KG1 (cell line): ENCODE measurements at regions not wholly inside any gene's neighbourhood (a gene's known extent, or its start where the extent isn't known, plus 50 kb on each side); places are given as distances from the start of the nearest gene placed in this dataset.

Experiments
- DNase-seq: peaks from one replicate; lab custom pipeline; 2025; lab: John Stamatoyannopoulos, UW

DNA sequence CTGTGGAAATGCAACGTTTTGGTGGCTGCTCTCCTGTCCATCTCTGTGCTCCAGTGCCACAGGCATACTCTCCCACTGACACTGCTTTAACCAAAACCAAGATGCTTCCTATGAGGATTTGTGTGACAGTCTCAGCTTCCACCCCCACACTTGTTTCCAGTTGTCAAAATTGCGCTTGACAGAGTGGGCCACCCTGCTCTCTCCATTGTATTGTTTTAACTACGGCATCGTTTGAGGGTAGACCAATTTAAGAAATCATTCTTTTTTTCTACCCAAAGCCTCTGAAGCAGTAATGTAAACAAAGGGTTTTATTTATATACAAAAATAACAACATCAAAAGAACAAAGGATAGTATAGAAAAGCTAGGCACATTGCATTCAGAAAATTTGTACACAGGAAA lies 178.0 kb downstream of the INHBA start:
- DNase-seq, result no peak

DNA sequence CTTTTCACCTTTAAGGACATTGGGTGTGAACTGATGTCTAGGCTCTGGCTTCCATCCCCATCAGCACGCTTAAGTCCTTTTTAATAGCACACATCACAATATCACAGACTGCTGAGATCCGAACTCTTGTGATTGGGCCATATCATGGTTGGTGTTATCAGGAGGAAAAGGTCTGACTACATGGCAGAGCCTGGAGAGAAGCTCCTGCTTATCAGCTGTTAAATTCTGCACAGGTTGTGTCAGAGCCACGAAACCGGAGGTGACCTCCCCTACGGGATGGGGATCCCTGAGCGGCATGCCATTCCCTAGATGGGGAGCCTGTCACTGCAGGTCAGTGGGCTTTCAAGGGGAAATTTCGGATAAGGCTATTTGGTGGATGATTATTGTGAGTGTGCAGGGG lies 182.4 kb downstream of the INHBA start:
- DNase-seq, result no peak

DNA sequence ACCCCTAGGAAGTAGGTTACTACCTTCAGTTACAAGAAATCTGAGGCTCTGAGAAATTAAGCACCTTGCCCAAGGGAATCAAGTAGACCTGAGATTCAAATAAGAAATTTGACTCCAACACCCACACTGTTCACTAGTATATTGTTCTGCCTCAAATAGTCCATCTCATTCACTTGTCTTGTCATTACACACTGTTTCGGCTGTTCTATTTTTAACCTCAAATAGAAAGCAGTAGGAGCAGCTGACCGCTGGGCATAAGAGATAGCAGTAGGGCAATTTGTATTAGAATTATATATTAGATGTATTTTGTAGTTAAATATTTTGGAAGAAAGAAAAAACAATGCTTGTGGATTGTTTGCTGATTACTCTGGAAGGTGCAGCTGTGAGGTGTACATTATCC lies 185.1 kb downstream of the INHBA start:
- no peak for DNase-seq

DNA sequence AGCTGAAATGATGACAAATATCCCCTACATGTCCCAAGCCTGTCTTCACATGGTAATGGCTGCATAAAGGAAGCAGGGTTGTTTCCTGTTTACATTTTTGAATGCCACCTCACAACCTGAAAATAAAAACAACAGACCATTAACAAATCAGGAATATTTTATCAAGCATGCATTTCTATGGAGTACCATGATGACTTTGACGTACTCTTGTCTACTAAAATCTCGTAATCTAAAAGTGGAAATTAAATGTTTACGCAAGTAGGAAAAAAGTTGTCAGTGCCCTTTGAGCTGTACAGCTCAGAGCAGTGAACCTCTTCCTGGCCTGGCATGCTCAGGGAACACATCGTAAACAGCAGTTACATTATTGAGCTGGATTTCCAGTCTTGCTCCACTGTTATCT lies 194.1 kb downstream of the INHBA start:
- DNase-seq, result no peak

DNA sequence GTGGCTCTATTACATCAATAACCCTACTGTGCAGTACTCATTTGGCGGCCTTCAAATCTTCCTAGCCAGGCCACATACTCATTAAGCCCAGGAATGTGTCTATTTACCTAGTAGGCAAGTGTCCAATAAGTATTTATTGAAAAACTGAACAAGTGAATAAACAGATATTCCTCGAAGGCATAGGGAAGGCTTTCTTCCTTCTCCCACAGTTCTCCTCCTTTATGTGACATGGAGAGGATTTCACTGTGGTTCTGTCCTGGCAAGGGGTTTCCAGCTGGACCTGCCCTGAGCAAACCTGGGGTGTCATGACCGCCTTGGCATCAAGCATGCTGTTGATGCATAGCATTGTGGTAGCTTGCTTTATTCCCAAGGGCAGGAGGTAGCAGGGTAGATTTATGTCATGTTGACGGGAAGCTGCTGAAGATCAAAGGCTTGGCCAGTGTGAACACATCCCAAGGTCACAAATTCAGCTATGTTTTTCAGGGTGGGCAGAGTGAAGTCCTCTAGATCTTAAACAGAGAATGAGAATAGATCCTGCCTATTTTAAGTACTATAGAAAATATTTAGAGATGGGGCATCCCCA lies 195.1 kb downstream of the INHBA start:
- DNase-seq, result no peak

DNA sequence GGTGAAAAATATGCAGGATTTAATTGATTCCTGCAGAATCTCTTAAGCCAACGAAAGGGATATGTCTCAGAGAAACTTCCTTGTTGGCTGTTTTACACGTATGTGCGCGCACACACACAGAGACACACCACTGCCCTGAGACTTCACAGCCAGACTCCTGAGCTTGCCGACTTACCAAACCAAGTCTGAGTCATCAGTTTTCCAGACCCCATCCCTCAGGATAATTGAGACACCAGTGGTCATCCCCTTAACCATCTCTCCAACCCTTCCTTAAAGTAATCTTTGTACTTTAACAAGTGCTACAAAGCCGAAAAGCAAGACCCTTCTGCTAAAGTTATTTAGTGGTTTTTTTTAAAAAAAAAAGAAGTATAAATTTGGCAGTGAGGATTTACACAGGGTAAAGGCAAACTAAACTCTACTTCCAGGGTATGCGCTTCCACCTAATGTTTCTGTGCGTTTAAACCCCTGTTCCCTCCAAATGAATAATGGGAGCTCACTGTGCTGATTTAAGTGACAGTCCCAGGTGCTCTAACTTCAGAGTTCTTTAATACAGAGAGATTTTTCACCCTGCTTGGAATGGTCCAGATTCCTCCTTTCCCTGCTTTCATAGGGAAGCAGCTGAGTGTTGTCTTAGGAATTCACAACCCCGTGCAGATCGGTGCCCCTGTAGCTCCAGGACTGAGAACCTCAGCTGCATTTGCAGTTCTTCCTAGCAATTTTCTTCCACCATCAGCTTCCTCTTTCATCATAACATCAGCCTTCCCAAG lies 198.5 kb downstream of the INHBA start:
- DNase-seq, result no peak

DNA sequence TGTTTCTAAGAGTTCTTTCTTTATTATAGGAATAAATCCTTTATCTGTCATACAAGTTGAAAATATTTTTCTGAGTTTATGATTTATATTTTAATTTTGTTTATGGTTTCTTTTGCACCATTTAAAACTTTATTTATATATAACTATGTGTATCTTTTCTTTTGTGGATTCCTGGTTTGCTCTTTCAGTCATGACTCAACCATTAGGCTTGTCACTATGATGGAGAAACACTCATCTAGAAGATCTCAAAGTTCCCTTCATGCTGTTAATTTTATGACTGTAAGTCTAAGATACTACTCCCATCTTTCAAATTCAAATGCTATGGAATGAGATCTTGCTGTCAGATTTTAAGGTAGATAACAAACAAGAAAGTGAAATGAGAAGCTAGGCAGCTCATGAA lies 199.5 kb downstream of the INHBA start:
- no peak for DNase-seq

DNA sequence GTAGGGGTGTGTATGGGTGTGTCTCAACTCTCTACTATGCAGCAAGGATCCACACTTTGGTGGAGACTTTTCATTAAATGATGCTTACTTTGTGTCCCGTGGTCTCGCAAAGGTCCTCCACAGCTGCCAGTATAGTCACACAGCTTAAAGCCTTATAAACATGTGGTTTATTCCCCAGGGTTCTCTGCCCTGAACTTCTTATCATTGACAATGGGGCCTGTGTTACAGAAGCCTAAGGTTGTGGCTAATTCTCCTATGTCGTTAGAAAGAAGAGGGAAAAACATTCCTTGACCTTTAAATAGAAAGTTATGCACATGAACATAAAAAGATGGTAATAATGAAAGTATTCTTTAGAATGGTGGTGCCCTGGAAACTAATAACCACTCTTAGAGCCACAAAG lies 201.4 kb downstream of the INHBA start:
- no peak for DNase-seq

DNA sequence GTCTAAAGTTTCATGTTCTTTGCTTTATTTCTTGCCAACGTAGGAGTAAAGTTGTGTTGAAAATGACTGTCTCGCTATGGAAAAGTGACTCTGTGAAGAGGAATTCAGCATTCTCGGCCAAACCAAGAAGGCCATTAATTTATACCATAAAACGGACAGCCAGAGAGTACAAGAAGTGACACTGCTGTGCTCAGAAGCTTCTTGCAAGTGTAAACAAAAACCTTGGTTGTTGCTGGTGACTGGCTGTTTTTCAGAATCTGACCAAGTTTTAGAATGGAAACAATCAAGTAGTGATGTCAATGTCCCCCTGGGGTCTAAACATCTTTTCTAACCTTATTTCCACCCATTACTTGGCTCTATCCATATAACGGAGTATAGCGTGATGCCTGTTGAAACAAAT lies 201.9 kb downstream of the INHBA start:
- DNase-seq, result no peak

DNA sequence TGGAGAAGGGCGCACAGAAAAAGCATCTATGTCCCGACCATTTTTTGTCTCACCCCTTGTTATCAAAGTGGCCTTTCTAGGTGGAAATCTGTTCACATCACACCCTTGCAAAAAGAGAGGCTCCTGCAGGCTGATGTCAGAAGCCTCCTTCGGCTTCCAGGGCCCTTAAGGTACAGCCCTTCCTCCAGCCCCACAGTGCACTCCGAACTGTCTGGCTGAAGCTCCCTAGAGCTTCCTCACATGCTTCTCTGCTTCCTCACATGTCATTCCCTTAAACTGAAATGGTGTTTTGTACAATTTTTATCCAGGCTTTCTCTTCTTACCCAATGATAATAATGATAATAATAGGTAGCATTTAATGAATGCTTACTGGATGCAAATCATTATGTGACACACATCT lies 210.3 kb downstream of the INHBA start:
- no peak for DNase-seq

DNA sequence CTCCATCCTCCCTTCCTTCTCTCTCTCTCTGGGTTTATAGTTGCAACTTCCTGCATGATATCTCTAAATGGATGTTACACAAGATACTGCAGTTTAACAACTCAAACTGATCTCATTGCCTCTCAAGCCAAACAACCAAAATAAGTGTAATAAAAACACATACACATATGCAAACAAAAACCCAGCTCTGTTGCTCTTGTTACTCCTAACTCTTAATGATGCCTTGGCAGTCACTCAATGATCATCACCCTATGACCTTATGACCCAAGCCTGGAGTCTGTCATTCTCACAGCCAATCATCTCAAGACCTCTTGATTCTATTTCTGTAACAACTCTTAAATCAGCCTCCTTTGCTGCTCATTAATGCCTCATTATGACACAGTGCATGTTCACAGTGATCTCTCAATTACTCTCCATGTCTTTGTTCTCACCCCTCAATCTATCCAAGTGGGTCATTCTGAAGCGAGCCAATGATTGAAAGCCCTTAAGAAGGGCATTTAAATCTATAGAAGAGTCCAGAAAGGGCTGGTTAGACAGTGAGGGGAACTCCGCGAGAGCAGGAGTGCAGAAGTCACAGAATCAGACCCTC lies 210.9 kb downstream of the INHBA start:
- DNase-seq, result no peak

DNA sequence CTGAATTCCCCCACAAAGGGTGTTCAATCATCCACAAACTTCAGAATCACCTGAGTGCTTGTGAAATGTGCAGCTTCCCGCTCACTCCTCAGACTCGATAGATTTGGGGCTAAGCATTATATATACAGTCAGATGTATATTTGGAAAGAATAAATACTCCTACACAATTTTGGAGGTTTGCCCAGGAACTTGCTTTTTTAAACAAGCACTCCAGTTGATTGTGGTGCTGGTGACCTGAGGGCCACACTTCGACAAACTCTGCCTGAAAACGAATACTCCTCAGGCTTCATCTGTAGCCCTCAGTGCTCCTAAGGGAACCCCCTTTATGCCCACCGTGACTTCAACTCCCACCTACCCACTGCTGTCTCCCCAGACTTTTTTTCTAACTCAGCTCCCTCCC lies 211.6 kb downstream of the INHBA start:
- no peak for DNase-seq

DNA sequence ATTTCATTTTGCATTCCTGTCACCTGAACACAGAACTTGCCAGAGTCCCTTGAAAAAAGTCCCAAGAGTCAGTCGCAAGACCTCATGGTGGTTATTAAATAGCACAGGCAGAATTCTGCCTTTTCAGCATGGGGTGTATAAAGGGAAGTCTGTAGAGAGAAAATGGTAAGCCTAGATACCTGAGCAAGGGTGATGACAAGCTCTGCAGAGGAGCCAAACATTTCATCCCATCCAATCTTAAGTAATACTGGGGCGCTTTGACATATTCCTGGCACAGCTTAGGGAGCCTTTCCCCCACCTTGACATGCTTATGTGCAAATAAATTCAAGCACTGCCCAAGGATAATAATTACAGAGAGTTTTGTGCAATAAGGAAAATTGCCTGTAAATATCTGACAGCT lies 213.0 kb downstream of the INHBA start:
- DNase-seq, result no peak

DNA sequence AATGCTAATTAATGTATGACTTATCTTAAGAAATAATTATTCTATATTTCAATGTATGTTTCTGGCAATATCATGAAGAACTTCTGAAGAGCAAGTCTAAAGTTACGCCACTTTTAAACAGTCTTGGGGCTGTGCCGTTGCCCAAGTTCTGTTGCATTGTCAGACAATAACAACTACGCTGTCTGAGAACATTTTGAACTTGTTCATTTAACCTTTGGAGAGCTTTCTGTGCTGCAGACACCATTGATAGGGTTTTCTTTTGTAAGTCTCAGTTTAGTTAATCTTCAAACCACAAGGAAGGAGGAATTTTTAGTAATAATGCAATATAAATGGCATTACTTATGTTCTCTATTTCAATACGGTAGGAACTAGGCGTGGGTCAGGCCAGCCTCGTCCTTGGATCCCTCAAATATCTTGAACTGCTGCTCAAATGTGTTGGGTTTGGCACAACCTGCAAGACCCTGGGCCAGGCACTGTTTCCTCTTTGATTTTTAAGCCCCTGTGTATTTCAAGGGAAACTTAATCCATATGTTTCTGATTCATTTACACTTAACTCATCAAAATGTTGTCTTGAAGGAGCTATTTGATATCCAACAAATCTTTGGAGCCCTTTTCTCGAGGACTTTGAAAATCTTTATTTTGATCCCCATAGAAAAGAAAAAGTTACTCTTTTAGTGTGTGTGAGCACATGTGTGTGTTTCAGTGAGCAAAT lies 215.5 kb downstream of the INHBA start:
- DNase-seq, result no peak

DNA sequence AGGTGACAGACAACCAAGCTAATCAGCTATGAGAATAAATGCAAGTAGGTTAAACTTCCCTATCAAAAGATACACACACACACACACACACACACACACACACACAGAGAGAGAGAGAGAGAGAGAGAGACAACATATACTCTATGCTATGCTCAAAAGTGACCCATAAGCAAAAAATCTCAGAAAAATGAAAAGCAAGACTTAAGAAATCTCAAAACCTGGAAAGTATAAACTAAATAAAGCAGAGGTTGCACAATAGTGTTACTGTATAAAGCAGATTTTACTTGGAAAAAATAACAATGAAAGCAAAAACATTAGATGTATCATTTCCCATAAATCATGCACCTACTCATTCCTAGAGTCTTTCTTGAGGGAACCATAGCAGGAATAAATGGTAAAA lies 221.5 kb downstream of the INHBA start:
- no peak for DNase-seq

DNA sequence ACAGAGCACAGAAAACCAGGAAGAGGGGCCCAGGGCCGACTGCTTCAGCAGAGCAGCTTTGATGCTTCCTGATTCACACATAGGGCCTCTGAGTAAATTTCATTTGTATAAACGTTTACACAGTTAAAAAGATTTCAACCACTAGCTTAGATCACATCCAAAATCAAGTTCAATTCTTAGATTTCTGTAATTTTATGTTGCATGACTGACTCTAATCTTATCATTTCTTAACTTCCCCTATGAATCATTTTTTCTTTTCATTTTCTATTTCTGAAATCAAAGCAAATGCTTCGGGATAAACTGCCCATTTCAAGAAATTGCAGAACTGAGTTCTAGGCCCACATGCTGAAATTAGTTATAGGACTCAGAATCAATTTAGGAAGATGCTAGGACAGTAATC lies 224.7 kb downstream of the INHBA start:
- no peak for DNase-seq

DNA sequence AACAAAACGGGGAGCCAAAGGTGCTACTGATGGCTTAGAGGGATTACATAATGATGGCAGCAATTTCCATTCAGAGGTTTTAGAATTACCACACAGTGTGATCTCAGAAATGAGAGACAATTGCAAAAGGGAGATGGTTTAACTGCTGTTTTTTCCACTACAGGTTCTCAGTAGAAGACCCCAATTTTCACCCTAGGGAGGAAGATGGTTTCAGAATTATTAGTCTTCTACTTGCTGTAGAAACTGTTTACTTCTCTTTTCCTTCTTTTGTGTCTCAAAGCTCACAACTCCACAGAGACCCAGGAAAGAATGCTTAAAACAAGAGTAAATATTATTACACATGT lies 226.5 kb downstream of the INHBA start:
- DNase-seq, result no peak

DNA sequence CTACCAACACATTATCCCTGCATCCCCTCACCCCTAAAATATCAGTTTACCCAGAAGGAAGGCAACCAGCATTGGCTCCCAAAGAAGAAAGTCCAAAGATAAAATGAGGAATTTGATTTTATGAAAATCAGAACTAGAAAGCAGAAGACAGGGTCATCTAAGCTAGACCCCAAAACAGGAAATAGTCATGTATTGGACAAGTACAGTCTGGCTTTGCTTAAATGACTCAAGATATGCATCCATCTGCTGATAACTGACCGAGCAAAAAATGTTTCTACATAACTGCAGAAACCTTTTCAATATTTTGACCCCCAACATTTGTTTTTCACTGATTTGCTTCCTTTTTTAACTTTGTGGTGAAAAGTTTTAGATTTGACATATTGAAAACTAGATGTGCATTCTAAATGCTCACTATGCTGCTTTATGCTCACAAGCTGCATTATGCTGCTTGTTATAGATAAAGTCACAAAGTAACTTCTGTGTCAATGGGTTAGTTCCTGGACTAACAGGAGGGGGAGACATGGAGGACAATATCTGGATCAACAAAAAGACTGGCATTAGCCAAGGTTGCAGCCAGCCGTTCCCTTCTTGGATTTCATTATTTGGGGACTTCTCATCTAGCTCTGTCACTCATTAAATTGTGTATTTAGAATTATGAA lies 227.0 kb downstream of the INHBA start:
- no peak for DNase-seq

DNA sequence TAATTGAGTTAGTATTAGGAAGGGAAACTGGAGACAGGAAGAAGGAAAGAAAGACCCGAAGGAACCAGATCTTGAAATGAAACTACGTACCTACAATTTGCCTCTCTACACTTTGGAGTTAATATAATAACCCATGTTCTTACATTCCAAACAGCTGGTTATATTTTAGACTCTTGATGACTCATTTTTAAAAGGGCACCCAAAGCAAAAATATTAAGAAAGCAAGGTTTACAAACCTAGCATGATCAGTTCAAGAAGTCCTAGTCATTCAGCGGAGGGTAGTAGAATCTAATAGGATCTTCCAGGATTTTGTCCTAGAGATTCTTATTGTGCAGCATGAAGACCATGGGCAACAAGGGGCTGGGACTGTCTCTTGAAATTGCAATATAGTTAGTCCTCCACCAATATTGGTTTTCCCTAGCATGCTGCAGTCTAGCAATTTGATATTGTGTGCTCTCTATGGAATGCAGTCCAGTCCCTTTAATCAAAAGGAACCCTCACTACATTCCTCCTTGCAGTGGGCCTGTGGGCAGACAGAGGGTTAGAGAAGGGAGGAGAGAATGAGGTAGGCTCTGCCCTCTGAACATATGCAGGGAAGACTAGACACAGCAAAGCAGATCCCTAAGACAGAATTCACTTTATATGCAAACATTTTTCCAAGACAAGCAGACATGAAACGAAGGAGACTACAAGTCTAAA lies 230.3 kb downstream of the INHBA start:
- DNase-seq, result no peak

DNA sequence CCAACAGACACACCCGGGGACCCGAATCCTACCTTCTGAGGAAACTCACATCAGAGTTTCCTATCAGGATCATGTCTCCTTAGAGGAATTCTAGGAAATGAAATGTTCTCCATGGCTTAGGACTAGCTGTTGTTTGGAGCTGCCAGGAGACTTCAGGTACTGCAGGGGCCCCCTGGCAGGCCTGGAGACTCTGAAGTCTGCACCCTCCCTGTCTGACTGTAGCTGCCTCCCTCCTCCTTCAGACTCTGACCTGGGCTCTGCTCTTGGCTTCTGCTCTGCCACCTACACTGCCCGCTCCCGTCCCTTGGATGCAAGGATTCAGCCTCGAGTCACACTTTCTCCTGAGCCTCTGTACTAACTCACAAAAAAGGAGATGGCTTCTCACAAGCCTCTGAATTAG lies 232.8 kb downstream of the INHBA start:
- no peak for DNase-seq

DNA sequence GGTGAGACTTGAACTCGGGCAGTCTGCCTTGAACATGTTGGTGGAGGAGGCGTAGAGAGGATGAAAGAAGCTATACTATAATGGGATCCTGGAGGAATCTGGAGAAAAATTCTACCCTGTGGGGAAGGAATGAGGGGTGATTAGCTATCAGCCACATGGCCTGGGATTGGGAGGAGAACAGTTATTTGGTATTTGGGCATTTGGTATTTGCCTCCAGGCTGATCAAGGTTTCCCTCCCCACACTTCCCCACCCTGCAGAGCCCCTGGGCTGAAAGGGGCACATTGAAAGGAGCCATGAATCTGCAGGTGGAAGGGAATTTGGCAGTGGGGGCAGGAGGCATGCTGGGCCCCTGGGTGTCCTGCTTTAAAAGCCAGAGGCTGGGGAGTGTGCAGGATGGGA lies 235.3 kb downstream of the INHBA start:
- no peak for DNase-seq

DNA sequence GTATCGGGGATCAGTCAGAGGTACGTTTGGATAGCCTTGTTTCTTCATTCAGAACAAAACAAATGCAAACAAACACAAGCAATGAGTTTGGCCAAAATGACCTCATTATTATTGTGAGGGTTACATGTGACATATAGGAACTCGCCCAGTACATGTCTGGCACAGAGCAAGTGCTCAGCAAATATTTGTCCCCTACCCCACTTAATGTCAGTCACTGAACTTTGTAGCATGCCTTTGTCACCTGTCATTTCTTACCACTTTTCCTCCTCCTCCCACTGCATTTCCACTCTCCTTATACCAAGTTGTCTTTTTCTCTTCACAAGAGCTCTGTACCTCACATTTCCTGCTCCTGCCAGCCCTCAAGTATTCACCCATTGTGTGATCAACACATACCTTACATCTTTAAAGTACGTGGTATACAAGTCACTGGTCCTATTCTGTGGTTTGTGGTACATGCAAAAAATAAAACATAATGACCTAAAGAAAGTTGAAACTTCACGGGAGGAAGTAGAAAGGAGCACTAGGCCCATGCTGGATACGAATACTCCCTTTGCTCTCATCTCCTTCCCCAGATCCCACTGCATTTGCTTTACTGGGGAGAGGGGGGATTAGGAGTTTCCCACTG lies 236.0 kb downstream of the INHBA start:
- DNase-seq, result no peak
